ENCODE measurements at regions not wholly inside any gene's neighbourhood (a gene's known extent, or its start where the extent isn't known, plus 50 kb on each side); places are given as distances from the start of the nearest gene placed in this dataset.
"Not testable (repeated sequence)": the region's sequence is repeated elsewhere in the genome, so short reads cannot be mapped to it uniquely, and the experiment has no call there.

DNA sequence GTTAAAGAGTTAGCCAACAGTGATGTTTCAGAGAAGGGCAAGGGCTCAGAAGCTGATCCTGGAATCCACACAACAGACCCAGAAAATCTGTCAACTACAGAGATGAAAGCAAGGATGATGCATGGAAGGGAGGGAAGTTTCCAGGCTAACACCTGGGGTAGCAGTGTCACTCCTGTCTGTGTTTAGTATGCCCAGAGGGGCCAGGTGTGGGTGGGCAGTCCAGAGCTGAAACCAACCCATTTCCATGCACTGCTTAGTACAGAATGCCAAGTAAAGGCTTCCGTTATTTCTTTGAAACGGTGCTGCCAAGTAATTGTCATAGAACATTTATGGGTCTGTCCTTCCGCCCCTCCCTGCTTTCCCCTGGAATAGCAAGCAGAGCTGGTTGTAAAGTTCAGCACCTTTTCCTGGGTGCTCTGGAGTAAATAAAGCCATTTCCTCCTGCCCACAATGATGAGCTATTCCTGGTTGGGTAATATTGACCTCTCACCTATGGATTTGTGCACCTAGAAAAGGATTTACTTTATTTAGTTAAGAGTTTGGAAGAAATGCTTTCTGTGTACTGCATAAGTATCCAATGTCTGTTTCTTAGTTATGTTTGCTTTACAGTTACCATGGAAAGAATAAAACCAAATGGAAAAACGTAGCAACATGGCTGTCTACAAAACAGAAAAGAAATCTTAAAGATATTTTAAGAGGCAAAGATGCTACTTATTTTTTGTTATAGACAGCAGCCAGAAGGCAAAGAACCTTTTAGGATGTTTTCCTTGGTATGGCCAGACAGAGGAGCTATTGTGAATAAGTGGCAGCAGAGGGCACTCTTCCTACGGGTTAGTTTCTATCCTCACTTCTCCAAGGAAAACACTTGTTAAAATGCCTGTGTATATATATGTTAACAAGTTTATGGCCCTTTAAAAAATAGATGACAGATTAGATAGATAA lies 71.7 kb downstream of the PRR15 start:
- H2AFZ ChIP-seq (ENCODE audit: low read length); H3K9me2 ChIP-seq (replicated peaks; ENCODE audit: insufficient read depth, low read length); H3K36me3 ChIP-seq (ENCODE audit: insufficient read depth, low read length); H3K27ac ChIP-seq (ENCODE audit: low read length); H3K4me2 ChIP-seq (ENCODE audit: low read depth, low read length, poor library complexity, severe bottlenecking); H3K9me3 ChIP-seq (ENCODE audit: low read length); H3K79me2 ChIP-seq (ENCODE audit: low read length); H3K4me1 ChIP-seq (ENCODE audit: low read length); H3K4me3 ChIP-seq (ENCODE audit: low read length); H3K27me3 ChIP-seq (ENCODE audit: low read length); H3K9ac ChIP-seq (ENCODE audit: low read length); H4K20me1 ChIP-seq (ENCODE audit: insufficient read depth, low read depth, low read length): not testable (repeated sequence)
- DNase-seq: peak; percentile 64

GRCh38 chr7:29636009-29636351 lies 72.3 kb downstream of the PRR15 start:
- Histone ChIP-seq H3K4me3 (ENCODE audit: low read length) (no peak overlapping the region), H3K27me3 (ENCODE audit: low read length) (no peaks in the 10 kb centered on the region), H3K36me3 (ENCODE audit: insufficient read depth, low read length) (no peaks in the 10 kb centered on the region), H3K79me2 (ENCODE audit: low read length) (no peaks in the 10 kb centered on the region), H4K20me1 (ENCODE audit: insufficient read depth, low read depth, low read length) (no peaks in the 10 kb centered on the region), H3K9ac (ENCODE audit: low read length) (no peak overlapping the region), H3K4me2 (ENCODE audit: low read depth, low read length, poor library complexity, severe bottlenecking) (no peak overlapping the region), H3K9me2 (replicated peaks; ENCODE audit: insufficient read depth, low read length) (no peaks in the 10 kb centered on the region), H3K9me3 (ENCODE audit: low read length) (no peaks in the 10 kb centered on the region), H2AFZ (ENCODE audit: low read length) (no peak overlapping the region), H3K4me1 (ENCODE audit: low read length) (no peaks in the 10 kb centered on the region), H3K27ac (ENCODE audit: low read length) (no peak overlapping the region)
- DNase-seq: no peak

- Histone ChIP-seq H3K4me1 (ENCODE audit: low read length) (no peaks in the 10 kb centered on the region), H3K9me2 (replicated peaks; ENCODE audit: insufficient read depth, low read length) (no peaks in the 10 kb centered on the region), H3K4me2 (ENCODE audit: low read depth, low read length, poor library complexity, severe bottlenecking) (no peak overlapping the region), H2AFZ (ENCODE audit: low read length) (no peak overlapping the region), H3K79me2 (ENCODE audit: low read length) (no peaks in the 10 kb centered on the region), H3K36me3 (ENCODE audit: insufficient read depth, low read length) (no peaks in the 10 kb centered on the region), H3K9ac (ENCODE audit: low read length) (no peak overlapping the region), H3K27ac (ENCODE audit: low read length) (no peak overlapping the region), H3K9me3 (ENCODE audit: low read length) (no peaks in the 10 kb centered on the region), H4K20me1 (ENCODE audit: insufficient read depth, low read depth, low read length) (no peaks in the 10 kb centered on the region), H3K27me3 (ENCODE audit: low read length) (no peaks in the 10 kb centered on the region), H3K4me3 (ENCODE audit: low read length) (no peak overlapping the region)
- DNase-seq: no peak
Measured at GRCh38 chr7:29637374-29637773, 73.7 kb downstream of the PRR15 start.

GRCh38 chr7:29638841-29639240 lies 75.2 kb downstream of the PRR15 start:
- not testable (repeated sequence) for H3K36me3 ChIP-seq (ENCODE audit: insufficient read depth, low read length); H3K79me2 ChIP-seq (ENCODE audit: low read length); H3K27me3 ChIP-seq (ENCODE audit: low read length); H3K4me3 ChIP-seq (ENCODE audit: low read length); DNase-seq; H3K9me3 ChIP-seq (ENCODE audit: low read length); H3K9me2 ChIP-seq (replicated peaks; ENCODE audit: insufficient read depth, low read length); H4K20me1 ChIP-seq (ENCODE audit: insufficient read depth, low read depth, low read length); H3K4me2 ChIP-seq (ENCODE audit: low read depth, low read length, poor library complexity, severe bottlenecking); H2AFZ ChIP-seq (ENCODE audit: low read length); H3K27ac ChIP-seq (ENCODE audit: low read length); H3K4me1 ChIP-seq (ENCODE audit: low read length); H3K9ac ChIP-seq (ENCODE audit: low read length)

DNA sequence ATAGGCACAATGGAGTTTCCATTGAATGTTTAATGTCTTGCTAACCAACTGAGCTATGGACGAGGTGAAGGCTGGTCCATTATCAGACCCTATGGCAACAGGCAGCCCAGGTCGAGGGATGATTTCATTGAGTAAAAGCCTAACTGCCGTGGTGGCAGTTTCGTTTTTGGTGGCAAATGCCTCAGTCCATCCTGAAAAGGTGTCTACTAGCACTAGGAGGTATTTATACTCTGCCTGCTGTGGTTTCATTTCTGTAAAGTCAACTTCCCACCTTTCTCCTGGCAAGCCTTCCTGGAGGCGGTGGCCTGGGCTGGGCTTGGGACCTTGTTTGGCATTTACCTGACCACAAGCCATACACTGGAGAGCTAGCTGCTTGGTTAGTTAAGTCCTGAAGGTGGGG lies 75.8 kb downstream of the PRR15 start:
- H2AFZ ChIP-seq (ENCODE audit: low read length): no peak overlapping the region
- H3K4me3 ChIP-seq (ENCODE audit: low read length): no peak overlapping the region
- H3K79me2 ChIP-seq (ENCODE audit: low read length): no peaks in the 10 kb centered on the region
- no peaks in the 10 kb centered on the region for H3K36me3 ChIP-seq (ENCODE audit: insufficient read depth, low read length)
- no peaks in the 10 kb centered on the region for H3K9me2 ChIP-seq (replicated peaks; ENCODE audit: insufficient read depth, low read length)
- no peak overlapping the region for H3K27ac ChIP-seq (ENCODE audit: low read length)
- no peak overlapping the region for H3K9ac ChIP-seq (ENCODE audit: low read length)
- no peaks in the 10 kb centered on the region for H3K27me3 ChIP-seq (ENCODE audit: low read length)
- H3K4me2 ChIP-seq (ENCODE audit: low read depth, low read length, poor library complexity, severe bottlenecking): no peak overlapping the region
- no peaks in the 10 kb centered on the region for H3K9me3 ChIP-seq (ENCODE audit: low read length)
- no peaks in the 10 kb centered on the region for H3K4me1 ChIP-seq (ENCODE audit: low read length)
- H4K20me1 ChIP-seq (ENCODE audit: insufficient read depth, low read depth, low read length): no peaks in the 10 kb centered on the region
- no peak for DNase-seq

DNA sequence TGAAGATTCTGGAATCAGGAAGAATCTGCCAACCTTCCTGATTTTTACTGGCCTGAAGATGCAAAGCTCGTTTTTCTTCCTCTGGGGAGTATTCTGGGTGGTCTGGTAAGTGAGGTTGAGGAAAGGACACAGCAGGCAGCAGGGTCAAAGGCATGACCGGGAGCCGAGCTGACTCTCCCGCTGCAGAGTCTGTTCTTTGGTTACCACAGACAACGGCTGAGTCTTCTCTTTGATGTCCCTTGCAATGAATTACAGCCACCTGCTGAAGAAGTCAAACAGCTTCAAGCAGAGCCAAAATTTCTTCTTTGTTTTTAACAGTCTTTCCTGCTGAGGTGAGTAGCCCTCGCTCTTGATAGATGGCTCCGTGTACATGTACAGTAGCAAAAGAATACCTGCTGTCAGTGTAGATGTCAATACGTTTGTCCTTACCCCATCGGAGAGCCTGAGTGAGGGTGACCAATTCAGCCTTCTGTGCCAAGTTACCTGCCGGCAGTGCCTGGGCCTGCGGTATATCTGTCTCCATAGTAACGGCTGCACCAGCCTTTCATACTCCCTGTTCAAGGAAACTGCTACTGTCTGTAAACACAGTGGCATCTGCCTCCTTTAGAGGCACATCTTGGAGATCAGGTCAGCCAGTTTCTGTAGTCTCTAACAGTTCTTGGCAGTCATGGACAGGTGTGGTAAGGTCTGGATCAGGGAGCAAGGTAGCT lies 76.4 kb downstream of the PRR15 start:
- no peaks in the 10 kb centered on the region for H3K27me3 ChIP-seq (ENCODE audit: low read length)
- no peak overlapping the region for H2AFZ ChIP-seq (ENCODE audit: low read length)
- no peak overlapping the region for H3K4me2 ChIP-seq (ENCODE audit: low read depth, low read length, poor library complexity, severe bottlenecking)
- no peaks in the 10 kb centered on the region for H3K9me3 ChIP-seq (ENCODE audit: low read length)
- H3K27ac ChIP-seq (ENCODE audit: low read length): no peak overlapping the region
- H3K79me2 ChIP-seq (ENCODE audit: low read length): no peaks in the 10 kb centered on the region
- no peak for DNase-seq
- no peaks in the 10 kb centered on the region for H3K36me3 ChIP-seq (ENCODE audit: insufficient read depth, low read length)
- H4K20me1 ChIP-seq (ENCODE audit: insufficient read depth, low read depth, low read length): no peaks in the 10 kb centered on the region
- H3K4me3 ChIP-seq (ENCODE audit: low read length): no peak overlapping the region
- no peaks in the 10 kb centered on the region for H3K4me1 ChIP-seq (ENCODE audit: low read length)
- no peak overlapping the region for H3K9ac ChIP-seq (ENCODE audit: low read length)
- no peaks in the 10 kb centered on the region for H3K9me2 ChIP-seq (replicated peaks; ENCODE audit: insufficient read depth, low read length)

GRCh38 chr7:29641651-29642050 lies 78.0 kb downstream of the PRR15 start:
- Histone ChIP-seq H3K27me3 (ENCODE audit: low read length) (no peaks in the 10 kb centered on the region), H3K27ac (ENCODE audit: low read length) (no peak overlapping the region), H3K4me1 (ENCODE audit: low read length) (no peaks in the 10 kb centered on the region), H3K9me2 (replicated peaks; ENCODE audit: insufficient read depth, low read length) (no peaks in the 10 kb centered on the region), H3K9ac (ENCODE audit: low read length) (no peak overlapping the region), H2AFZ (ENCODE audit: low read length) (no peak overlapping the region), H3K9me3 (ENCODE audit: low read length) (no peaks in the 10 kb centered on the region), H3K4me3 (ENCODE audit: low read length) (no peak overlapping the region), H3K36me3 (ENCODE audit: insufficient read depth, low read length) (no peaks in the 10 kb centered on the region), H4K20me1 (ENCODE audit: insufficient read depth, low read depth, low read length) (no peaks in the 10 kb centered on the region), H3K79me2 (ENCODE audit: low read length) (no peaks in the 10 kb centered on the region), H3K4me2 (ENCODE audit: low read depth, low read length, poor library complexity, severe bottlenecking) (no peak overlapping the region)
- DNase-seq: no peak

GRCh38 chr7:29642494-29643155 lies 79.0 kb downstream of the PRR15 start:
- no peak for DNase-seq
- Histone ChIP-seq H3K27me3 (ENCODE audit: low read length) (no peaks in the 10 kb centered on the region), H3K4me2 (ENCODE audit: low read depth, low read length, poor library complexity, severe bottlenecking) (no peak overlapping the region), H3K4me3 (ENCODE audit: low read length) (no peak overlapping the region), H3K79me2 (ENCODE audit: low read length) (no peaks in the 10 kb centered on the region), H4K20me1 (ENCODE audit: insufficient read depth, low read depth, low read length) (no peaks in the 10 kb centered on the region), H2AFZ (ENCODE audit: low read length) (no peak overlapping the region), H3K36me3 (ENCODE audit: insufficient read depth, low read length) (no peaks in the 10 kb centered on the region), H3K9me3 (ENCODE audit: low read length) (no peaks in the 10 kb centered on the region), H3K9me2 (replicated peaks; ENCODE audit: insufficient read depth, low read length) (no peaks in the 10 kb centered on the region), H3K27ac (ENCODE audit: low read length) (no peak overlapping the region), H3K9ac (ENCODE audit: low read length) (no peak overlapping the region), H3K4me1 (ENCODE audit: low read length) (no peaks in the 10 kb centered on the region)

All from Karpas-422 (cell line).